Left ventricle myocardium inferior (tissue), 1 donor: ENCODE measurements at regions not wholly inside any gene's neighbourhood (a gene's known extent, or its start where the extent isn't known, plus 50 kb on each side); places are given as distances from the start of the nearest gene placed in this dataset.

Experiments
- DNase-seq: peaks from one replicate; pipeline ENCODE4 v3.0.0-alpha.2; 2020
- H3K27ac ChIP-seq: fragments of 200-600 bp; replicated peaks from 2 replicates; pipeline ENCODE4 v1.8.0; 2021
- H3K27me3 ChIP-seq: fragments of 200-600 bp; 2 replicates; pipeline ENCODE4 v1.8.0; 2021; ENCODE audit warnings: low read depth
- H3K36me3 ChIP-seq: fragments of 200-600 bp; 2 replicates; pipeline ENCODE4 v1.8.0; 2021
- H3K4me1 ChIP-seq: fragments of 200-600 bp; 2 replicates; pipeline ENCODE4 v1.8.0; 2021
- H3K4me3 ChIP-seq: fragments of 200-600 bp; 2 replicates; pipeline ENCODE4 v1.8.0; 2021; ENCODE audit warnings: mild to moderate bottlenecking, moderate library complexity
- H3K9me3 ChIP-seq: fragments of 200-600 bp; replicated peaks from 2 replicates; pipeline ENCODE4 v1.8.0; 2021
- intact Hi-C: fragments of 100-400 bp; cut with micrococcal nuclease; formaldehyde crosslinking; loops from one replicate; pipeline ENCODE4 v1.11.0; 2022
- TF ChIP-seq, protein P1 (sequence below): fragments of 200-600 bp; IDR thresholded peaks from 2 replicates; pipeline ENCODE4 v1.8.0; 2021; ENCODE audit warnings: antibody characterized with exemption, mild to moderate bottlenecking, borderline replicate concordance
- donor health status: DM: no; HTN: yes; CAD: no; lungs with severe emphysema.

DNA sequence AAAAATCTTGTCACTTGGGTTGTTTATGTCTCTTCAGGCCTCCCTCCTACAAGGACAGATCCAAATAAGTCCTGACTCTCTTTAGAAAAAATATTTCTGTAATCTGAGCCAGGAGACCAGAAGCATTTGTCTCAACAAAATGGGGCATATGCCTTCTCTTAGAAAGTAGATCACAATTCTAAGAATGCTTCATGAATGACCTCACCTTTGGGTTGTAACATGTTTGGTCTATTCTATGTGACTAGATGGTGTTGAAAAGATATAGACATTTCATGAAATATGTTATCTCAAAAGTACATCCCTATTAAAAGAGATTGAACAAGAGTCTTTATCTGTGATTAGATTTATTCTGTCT lies 159.0 kb upstream of the SETBP1 start:
- no peak overlapping the region for H3K4me3 ChIP-seq
- no peak for DNase-seq
- H3K4me1 ChIP-seq = no peaks in the 10 kb centered on the region
- H3K27me3 ChIP-seq = peaks cover 5% of the 10 kb centered on the region
- intact Hi-C loops = no loop called here
- TF ChIP-seq, protein P1, sequence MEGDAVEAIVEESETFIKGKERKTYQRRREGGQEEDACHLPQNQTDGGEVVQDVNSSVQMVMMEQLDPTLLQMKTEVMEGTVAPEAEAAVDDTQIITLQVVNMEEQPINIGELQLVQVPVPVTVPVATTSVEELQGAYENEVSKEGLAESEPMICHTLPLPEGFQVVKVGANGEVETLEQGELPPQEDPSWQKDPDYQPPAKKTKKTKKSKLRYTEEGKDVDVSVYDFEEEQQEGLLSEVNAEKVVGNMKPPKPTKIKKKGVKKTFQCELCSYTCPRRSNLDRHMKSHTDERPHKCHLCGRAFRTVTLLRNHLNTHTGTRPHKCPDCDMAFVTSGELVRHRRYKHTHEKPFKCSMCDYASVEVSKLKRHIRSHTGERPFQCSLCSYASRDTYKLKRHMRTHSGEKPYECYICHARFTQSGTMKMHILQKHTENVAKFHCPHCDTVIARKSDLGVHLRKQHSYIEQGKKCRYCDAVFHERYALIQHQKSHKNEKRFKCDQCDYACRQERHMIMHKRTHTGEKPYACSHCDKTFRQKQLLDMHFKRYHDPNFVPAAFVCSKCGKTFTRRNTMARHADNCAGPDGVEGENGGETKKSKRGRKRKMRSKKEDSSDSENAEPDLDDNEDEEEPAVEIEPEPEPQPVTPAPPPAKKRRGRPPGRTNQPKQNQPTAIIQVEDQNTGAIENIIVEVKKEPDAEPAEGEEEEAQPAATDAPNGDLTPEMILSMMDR = no peak
- no peaks in the 10 kb centered on the region for H3K36me3 ChIP-seq
- H3K27ac ChIP-seq = no peak overlapping the region
- H3K9me3 ChIP-seq = no peaks in the 10 kb centered on the region

- no peak for DNase-seq
- Histone ChIP-seq H3K27ac (no peak overlapping the region), H3K27me3 (peaks cover 23% of the 10 kb centered on the region), H3K9me3 (no peaks in the 10 kb centered on the region), H3K4me3 (no peak overlapping the region), H3K4me1 (no peaks in the 10 kb centered on the region), H3K36me3 (no peaks in the 10 kb centered on the region)
- intact Hi-C loops = no loop called here
- TF ChIP-seq, protein P1 = no peak
Measured at GRCh38 chr18:44526705-44527415, 153.8 kb upstream of the SETBP1 start.

- intact Hi-C loops = no loop called here
- no peak overlapping the region for H3K4me3 ChIP-seq
- H3K4me1 ChIP-seq = no peaks in the 10 kb centered on the region
- no peak for DNase-seq
- H3K27me3 ChIP-seq = peaks cover 17% of the 10 kb centered on the region
- no peak overlapping the region for H3K27ac ChIP-seq
- TF ChIP-seq, protein P1 = no peak
- H3K9me3 ChIP-seq = no peaks in the 10 kb centered on the region
- no peaks in the 10 kb centered on the region for H3K36me3 ChIP-seq
Measured at GRCh38 chr18:44533071-44533470, 147.6 kb upstream of the SETBP1 start.

GRCh38 chr18:44536046-44536445 lies 144.6 kb upstream of the SETBP1 start:
- no peaks in the 10 kb centered on the region for H3K4me1 ChIP-seq
- TF ChIP-seq, protein P1 = no peak
- no peak for DNase-seq
- peaks cover 4% of the 10 kb centered on the region for H3K27me3 ChIP-seq
- H3K27ac ChIP-seq = no peak overlapping the region
- no peak overlapping the region for H3K4me3 ChIP-seq
- no peaks in the 10 kb centered on the region for H3K9me3 ChIP-seq
- H3K36me3 ChIP-seq = no peaks in the 10 kb centered on the region
- intact Hi-C loops = no loop called here

DNA sequence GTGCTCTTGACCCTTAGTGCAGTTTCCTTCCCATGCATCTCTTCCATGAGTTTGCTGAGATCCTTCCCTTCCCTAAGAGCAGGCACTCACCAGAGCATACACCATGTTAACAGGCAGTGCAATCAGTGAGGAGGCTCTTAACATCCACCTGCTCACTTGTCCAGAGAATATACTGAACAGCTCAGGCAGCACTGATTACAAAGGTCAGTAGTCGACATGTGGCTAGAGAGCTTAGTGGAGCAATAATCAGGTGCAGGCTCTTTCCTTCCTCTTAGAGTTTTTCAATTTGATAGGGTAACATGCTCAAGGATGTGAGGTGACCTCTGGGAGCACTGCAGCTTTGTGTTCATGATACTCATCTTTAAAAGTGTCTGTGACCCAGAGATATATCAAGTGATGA lies 144.1 kb upstream of the SETBP1 start:
- TF ChIP-seq, protein P1 = no peak
- peaks cover 1% of the 10 kb centered on the region for H3K27me3 ChIP-seq
- no peaks in the 10 kb centered on the region for H3K9me3 ChIP-seq
- H3K4me1 ChIP-seq = no peaks in the 10 kb centered on the region
- H3K27ac ChIP-seq = no peak overlapping the region
- DNase-seq = no peak
- intact Hi-C loops = no loop called here
- no peak overlapping the region for H3K4me3 ChIP-seq
- no peaks in the 10 kb centered on the region for H3K36me3 ChIP-seq

GRCh38 chr18:44537526-44537925 lies 143.2 kb upstream of the SETBP1 start:
- intact Hi-C loops = no loop called here
- Histone ChIP-seq H3K4me3 (no peak overlapping the region), H3K27ac (no peak overlapping the region), H3K9me3 (no peaks in the 10 kb centered on the region), H3K36me3 (no peaks in the 10 kb centered on the region), H3K4me1 (no peaks in the 10 kb centered on the region), H3K27me3 (no peaks in the 10 kb centered on the region)
- TF ChIP-seq, protein P1 = no peak
- DNase-seq = no peak
